ENCODE measurements at regions not wholly inside any gene's neighbourhood (a gene's known extent, or its start where the extent isn't known, plus 50 kb on each side); places are given as distances from the start of the nearest gene placed in this dataset.

- TF ChIP-seq CTCF (IDR thresholded peaks at IDR 0.05 in 4 of 5, conservative IDR thresholded peaks at IDR 0.05 in 1 of 5) (no peak), POLR2A (IDR thresholded peaks at IDR 0.05) (no peak)
Observed at GRCh38 chr5:51043745-51044144, 339.5 kb upstream of the ISL1 start.

All from gastrocnemius medialis (tissue), 4 donors.